Ectodermal cell (in vitro differentiated cells): ENCODE measurements at regions not wholly inside any gene's neighbourhood (a gene's known extent, or its start where the extent isn't known, plus 50 kb on each side); places are given as distances from the start of the nearest gene placed in this dataset.

Experiments
- H3K27ac ChIP-seq: 2 replicates; pipeline ENCODE4 v1.7.0; 2013; ENCODE audit warnings: mild to moderate bottlenecking, low read depth, low read length; ENCODE audit not compliant: insufficient read depth, poor library complexity, severe bottlenecking
- H3K27me3 ChIP-seq: 2 replicates; pipeline ENCODE4 v1.7.0; 2013; ENCODE audit warnings: mild to moderate bottlenecking, low read length; ENCODE audit not compliant: insufficient read depth, control insufficient read depth, poor library complexity, severe bottlenecking
- H3K36me3 ChIP-seq: one replicate; pipeline ENCODE4 v1.7.0; 2013; ENCODE audit warnings: low read length; ENCODE audit not compliant: control insufficient read depth, insufficient read depth
- H3K4me1 ChIP-seq: one replicate; pipeline ENCODE4 v1.7.0; 2013; ENCODE audit warnings: low read length; ENCODE audit not compliant: control insufficient read depth, insufficient read depth
- H3K4me3 ChIP-seq: 2 replicates; pipeline ENCODE4 v1.7.0; 2013; ENCODE audit warnings: low read depth, low read length, control low read depth; ENCODE audit not compliant: insufficient read depth
- H3K9me3 ChIP-seq: 2 replicates; pipeline ENCODE4 v1.7.0; 2013; ENCODE audit warnings: mild to moderate bottlenecking, low read length, moderate library complexity; ENCODE audit not compliant: control insufficient read depth
- WGBS, 2 experiments: methylation state at CpG; one replicate each; pipeline ENCODE4 v1.1.7; 2013; ENCODE audit warnings: missing lambda C conversion rate in 2 of 2; 5-methylcytosine and 5-hydroxymethylcytosine counted together

DNA sequence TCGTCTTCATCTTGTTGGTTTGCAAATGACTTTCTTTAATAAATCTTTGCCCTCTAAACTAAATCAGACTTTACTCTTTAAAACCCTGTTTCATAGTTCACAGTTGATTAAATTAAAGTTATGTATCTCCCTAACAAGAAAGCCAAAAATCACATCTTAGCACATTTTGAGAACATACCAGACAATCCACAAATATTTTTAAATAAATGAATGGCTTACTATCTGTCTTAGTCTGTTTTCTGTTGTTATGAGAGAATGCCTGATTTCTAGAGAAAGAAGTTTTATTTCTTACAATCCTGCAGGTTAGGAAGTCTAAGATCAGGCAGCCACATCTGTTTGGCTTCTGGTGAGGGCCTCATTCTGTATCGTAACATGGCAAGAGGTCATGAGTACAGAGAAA is 1090.2 kb upstream of the PIK3C3 start:
- Histone ChIP-seq H3K4me3 (no peak overlapping the region), H3K36me3 (no peaks in the 10 kb centered on the region)
- 89 to 100% methylated on average over 1 to 2 of the region's 2 CpGs for WGBS, 2 experiments

DNA sequence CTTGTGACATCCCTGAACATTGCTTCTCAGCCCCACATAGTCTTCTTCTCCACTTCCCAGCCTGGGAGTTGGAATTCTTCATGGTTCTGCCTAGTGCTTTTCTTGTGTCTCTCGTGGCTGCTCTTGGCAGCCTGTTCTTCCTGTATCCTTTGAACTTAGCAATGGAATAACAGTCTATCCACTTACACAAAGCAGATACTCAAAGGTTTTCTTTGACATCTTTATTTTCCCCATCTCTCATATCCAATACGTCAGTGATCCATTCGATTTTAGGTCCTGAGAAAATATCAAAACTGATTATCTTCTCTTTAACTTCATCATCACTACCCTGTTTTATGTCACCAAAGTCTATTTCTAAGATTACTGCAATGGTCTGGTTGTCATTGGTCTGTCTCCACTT is 1091.2 kb upstream of the PIK3C3 start:
- Histone ChIP-seq H3K27me3 (no peaks in the 10 kb centered on the region), H3K4me3 (no peak overlapping the region), H3K4me1 (no peaks in the 10 kb centered on the region), H3K9me3 (no peaks in the 10 kb centered on the region), H3K36me3 (no peaks in the 10 kb centered on the region), H3K27ac (no peak overlapping the region)
- 94% methylated on average over 3 of the region's 3 CpGs for WGBS, 2 experiments

More for the DNA sequence above, 1090.2 kb upstream of the PIK3C3 start:
- no peaks in the 10 kb centered on the region for H3K4me1 ChIP-seq
- H3K9me3 ChIP-seq, result no peaks in the 10 kb centered on the region
- H3K27me3 ChIP-seq, result no peaks in the 10 kb centered on the region
- H3K27ac ChIP-seq, result no peak overlapping the region

DNA sequence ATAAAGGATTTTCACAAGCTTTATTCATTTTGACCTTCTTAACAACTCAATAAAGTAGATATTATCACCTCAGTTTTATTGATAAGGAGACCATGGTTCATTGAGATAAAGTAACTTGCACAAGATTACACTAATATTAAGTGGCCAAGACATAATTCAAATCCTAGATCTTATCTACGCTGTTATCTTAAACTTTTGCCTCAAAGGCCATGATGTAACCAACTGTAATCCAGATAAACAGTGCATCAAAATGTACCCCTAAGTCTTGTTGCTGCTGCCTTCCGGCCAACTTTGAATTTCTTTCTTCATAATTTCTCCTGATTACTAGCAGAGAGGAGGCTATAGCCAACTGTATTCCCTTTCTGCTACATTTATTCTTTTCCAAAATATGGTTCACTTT is 1094.8 kb upstream of the PIK3C3 start:
- Histone ChIP-seq H3K36me3 (no peaks in the 10 kb centered on the region), H3K27ac (no peak overlapping the region), H3K4me3 (no peak overlapping the region), H3K4me1 (peaks cover 4% of the 10 kb centered on the region), H3K9me3 (no peaks in the 10 kb centered on the region), H3K27me3 (no peaks in the 10 kb centered on the region)
- WGBS, 2 experiments, result 93 to 96% methylated on average over 2 of the region's 2 CpGs

DNA sequence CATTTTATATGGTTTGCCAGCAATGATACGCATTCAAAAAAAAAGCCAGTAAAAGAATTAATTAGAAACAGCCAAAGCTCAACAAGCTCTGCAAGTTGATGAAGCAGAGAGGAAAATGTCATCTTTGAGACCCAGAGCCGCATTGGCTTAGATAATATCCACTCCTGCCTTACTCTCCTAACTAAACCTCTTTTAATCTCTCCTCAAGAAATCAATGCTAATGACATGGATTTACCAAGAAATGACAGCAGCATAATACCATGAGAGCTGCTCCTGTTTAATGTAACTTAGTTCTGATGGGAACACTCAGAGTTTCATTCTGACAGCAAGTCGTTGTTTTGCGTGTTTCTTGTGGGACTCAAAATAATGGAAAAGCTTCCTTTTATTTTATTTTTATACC is 1099.4 kb upstream of the PIK3C3 start:
- Histone ChIP-seq H3K36me3 (no peaks in the 10 kb centered on the region), H3K4me1 (peaks cover 4% of the 10 kb centered on the region), H3K9me3 (no peaks in the 10 kb centered on the region), H3K27ac (no peak overlapping the region), H3K4me3 (no peak overlapping the region), H3K27me3 (no peaks in the 10 kb centered on the region)
- 82 to 98% methylated on average over 4 of the region's 4 CpGs for WGBS, 2 experiments

DNA sequence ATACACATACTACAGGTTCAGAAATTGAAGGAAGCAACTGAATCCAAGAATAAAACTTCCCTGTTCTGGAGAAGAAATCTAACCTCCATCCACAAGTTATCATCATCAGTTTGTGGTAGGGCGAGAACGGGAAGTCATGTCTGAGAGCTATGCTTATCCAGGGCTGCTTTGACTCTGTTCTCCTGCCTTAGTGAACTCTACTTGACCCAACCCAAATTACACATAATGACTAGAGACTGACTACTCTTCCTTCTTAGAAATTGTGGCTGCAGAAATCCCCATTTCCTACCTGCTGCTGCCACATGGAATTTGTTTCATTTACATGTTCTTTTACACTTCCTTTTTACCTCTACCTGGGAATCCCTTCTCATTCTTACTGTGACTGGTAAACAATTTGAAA is 1102.6 kb upstream of the PIK3C3 start:
- 91 to 92% methylated on average over 2 of the region's 2 CpGs for WGBS, 2 experiments
- H3K36me3 ChIP-seq, result no peaks in the 10 kb centered on the region
- peaks cover 4% of the 10 kb centered on the region for H3K4me1 ChIP-seq
- H3K9me3 ChIP-seq, result no peaks in the 10 kb centered on the region
- H3K27ac ChIP-seq, result no peak overlapping the region
- no peaks in the 10 kb centered on the region for H3K27me3 ChIP-seq
- no peak overlapping the region for H3K4me3 ChIP-seq

DNA sequence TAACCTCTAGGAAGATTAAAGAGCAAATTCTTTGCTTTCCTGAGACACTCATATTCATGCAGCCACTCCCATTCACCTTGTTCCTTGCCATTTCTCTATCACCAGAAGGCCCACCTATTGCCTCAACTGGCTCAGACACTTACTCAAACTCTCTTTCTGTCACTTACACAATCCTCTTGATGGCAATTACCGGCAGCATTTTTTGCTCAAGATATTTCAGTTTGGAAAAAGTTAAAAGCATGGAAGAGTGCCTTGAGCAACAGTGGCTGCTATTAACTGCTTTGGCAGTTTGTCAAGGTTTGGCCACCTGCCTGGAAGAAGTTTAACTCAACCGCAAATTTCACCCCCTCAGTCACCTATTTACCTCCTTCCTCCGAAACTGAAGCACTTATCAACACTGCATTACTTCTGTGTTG is 1104.0 kb upstream of the PIK3C3 start:
- H3K4me1 ChIP-seq, result peaks cover 4% of the 10 kb centered on the region
- no peak overlapping the region for H3K4me3 ChIP-seq
- no peaks in the 10 kb centered on the region for H3K36me3 ChIP-seq
- WGBS, 2 experiments, result 95 to 97% methylated on average over 3 of the region's 3 CpGs
- no peaks in the 10 kb centered on the region for H3K27me3 ChIP-seq
- no peaks in the 10 kb centered on the region for H3K9me3 ChIP-seq
- H3K27ac ChIP-seq, result no peak overlapping the region

DNA sequence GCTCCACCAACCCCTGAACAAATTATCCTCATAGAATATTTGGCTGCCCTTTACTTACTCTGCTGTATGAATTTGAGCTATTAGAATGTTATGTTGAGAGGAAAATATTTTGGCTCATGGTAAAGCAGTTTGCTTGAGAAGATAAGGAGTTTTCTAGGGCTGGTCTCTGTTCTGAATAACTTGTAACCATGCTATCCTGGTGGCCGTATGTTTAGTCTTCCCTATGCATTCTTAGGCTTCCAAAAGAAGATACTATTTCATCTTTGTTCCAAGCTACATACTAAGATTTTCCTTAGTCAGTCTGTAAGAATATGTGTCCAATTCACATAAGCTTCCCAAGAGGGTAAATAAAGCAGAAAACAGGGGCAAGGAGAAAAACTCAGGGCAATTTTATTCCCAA is 1105.1 kb upstream of the PIK3C3 start:
- Histone ChIP-seq H3K36me3 (no peaks in the 10 kb centered on the region), H3K4me3 (no peak overlapping the region), H3K9me3 (no peaks in the 10 kb centered on the region), H3K27ac (no peak overlapping the region), H3K4me1 (no peaks in the 10 kb centered on the region), H3K27me3 (no peaks in the 10 kb centered on the region)
- WGBS, 2 experiments, result 92 to 100% methylated on average over 1 of the region's 1 CpG

DNA sequence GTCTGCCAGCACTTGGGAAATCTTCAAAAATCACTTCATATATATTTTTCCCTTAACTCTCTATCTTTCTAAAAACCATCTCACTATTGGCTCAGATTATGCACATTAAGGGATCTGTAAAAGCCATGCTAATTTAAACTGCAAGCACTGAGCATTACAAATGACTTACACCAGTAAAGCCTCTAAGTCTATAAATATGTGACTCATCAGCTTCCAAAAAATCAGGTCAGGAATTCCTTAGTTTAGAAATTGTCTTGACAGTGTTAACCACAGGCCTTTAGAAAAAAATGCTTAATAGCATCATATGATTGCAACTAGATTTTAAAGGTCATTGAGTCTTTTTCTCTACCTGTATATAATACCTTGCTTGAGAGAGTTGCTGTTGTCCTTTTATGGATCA is 1113.6 kb upstream of the PIK3C3 start:
- Histone ChIP-seq H3K36me3 (no peaks in the 10 kb centered on the region), H3K27me3 (no peaks in the 10 kb centered on the region), H3K4me1 (no peaks in the 10 kb centered on the region), H3K9me3 (no peaks in the 10 kb centered on the region), H3K4me3 (no peak overlapping the region), H3K27ac (no peak overlapping the region)

DNA sequence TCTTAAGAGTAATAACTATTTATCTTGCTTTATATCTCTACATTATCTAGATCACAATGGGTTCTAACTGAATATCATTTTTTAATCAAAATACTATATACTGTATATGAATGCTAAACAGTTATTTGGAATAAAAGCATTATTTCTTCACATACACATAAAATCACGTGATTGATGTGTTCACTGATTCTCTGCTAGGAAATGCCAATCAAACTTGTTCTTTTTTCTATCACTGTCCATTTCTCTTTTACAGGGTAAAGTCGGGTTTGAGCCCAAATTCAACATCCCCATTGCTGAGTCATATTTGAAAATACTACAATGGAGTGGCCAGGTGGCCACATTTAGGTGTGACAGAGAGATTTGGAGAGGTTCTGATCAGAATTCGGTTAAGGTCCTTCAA is 1114.0 kb upstream of the PIK3C3 start:
- Histone ChIP-seq H3K27me3 (no peaks in the 10 kb centered on the region), H3K27ac (no peak overlapping the region), H3K9me3 (no peaks in the 10 kb centered on the region), H3K4me1 (no peaks in the 10 kb centered on the region), H3K36me3 (no peaks in the 10 kb centered on the region), H3K4me3 (no peak overlapping the region)
- WGBS, 2 experiments, result 86 to 87% methylated on average over 3 of the region's 3 CpGs

DNA sequence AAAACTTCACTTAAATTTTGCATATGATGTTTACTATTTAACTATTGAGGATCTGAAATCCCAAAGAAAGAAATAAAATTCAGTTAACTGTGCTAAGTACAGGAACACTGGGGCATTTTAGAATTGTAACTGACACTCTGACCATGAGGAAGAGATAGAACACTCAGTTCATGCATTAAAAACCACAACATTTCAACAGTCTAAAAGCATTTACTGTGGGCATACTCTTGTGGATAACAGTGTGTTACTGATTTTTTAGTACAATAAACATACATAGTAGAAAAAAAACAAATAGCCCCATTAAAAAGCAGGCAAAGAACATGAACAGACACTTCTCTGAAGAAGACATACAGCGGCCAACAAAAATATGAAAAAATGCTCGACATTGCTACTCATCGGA is 1122.7 kb upstream of the PIK3C3 start:
- Histone ChIP-seq H3K36me3 (no peaks in the 10 kb centered on the region), H3K27ac (no peak overlapping the region), H3K4me1 (no peaks in the 10 kb centered on the region), H3K27me3 (no peaks in the 10 kb centered on the region), H3K4me3 (no peak overlapping the region), H3K9me3 (no peaks in the 10 kb centered on the region)
- 91 to 94% methylated on average over 3 of the region's 3 CpGs for WGBS, 2 experiments

DNA sequence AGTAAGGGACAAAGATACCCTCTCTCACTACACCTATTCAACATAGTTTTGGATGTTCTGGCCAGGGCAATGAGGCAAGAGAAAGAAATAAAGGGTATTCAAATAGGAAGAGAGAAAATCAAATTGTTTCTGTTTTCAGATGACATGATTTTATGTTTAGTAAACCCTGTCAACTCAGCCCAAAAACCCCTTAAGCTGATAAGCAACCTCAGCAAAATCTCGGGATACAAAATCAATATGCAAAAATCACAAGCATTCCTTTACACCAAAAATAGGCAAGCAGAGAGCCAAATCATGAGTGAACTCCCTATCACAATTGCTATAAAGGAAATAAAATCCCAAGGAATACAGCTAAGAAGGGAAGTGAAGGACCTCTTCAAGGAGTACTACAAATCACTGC is 1130.7 kb upstream of the PIK3C3 start:
- 93 to 100% methylated on average over 1 of the region's 1 CpG for WGBS, 2 experiments
- Histone ChIP-seq H3K9me3 (no peaks in the 10 kb centered on the region), H3K27me3 (no peaks in the 10 kb centered on the region)

More for the DNA sequence above, 1130.7 kb upstream of the PIK3C3 start:
- H3K36me3 ChIP-seq, result no peaks in the 10 kb centered on the region
- no peak overlapping the region for H3K27ac ChIP-seq
- no peaks in the 10 kb centered on the region for H3K4me1 ChIP-seq
- no peak overlapping the region for H3K4me3 ChIP-seq
